ENCODE measurements at regions not wholly inside any gene's neighbourhood (a gene's known extent, or its start where the extent isn't known, plus 50 kb on each side); places are given as distances from the start of the nearest gene placed in this dataset.

DNA sequence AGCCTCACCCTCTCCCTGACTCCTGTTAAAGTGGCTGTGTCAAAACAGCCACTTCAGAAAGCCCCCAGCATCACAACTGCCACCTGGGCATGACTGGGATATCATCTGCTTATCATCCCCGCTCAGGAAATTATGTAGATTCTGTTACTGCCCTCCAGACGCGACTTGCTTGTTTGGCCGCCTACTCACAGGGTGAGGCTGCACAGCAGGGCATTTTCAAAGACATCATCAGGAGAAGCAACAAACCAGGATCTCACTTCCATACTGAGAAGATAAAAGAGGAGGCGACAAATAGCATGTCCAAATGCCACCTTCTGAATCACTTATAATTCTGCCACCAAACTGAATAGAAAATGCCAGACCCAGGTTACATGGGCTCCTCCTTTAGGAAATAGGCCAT is 94.8 kb downstream of the MIS18A start:
- no peak for TF ChIP-seq POLR2A (IDR thresholded peaks at IDR 0.05)
- TF ChIP-seq, protein P1, sequence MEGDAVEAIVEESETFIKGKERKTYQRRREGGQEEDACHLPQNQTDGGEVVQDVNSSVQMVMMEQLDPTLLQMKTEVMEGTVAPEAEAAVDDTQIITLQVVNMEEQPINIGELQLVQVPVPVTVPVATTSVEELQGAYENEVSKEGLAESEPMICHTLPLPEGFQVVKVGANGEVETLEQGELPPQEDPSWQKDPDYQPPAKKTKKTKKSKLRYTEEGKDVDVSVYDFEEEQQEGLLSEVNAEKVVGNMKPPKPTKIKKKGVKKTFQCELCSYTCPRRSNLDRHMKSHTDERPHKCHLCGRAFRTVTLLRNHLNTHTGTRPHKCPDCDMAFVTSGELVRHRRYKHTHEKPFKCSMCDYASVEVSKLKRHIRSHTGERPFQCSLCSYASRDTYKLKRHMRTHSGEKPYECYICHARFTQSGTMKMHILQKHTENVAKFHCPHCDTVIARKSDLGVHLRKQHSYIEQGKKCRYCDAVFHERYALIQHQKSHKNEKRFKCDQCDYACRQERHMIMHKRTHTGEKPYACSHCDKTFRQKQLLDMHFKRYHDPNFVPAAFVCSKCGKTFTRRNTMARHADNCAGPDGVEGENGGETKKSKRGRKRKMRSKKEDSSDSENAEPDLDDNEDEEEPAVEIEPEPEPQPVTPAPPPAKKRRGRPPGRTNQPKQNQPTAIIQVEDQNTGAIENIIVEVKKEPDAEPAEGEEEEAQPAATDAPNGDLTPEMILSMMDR (IDR thresholded peaks at IDR 0.05): no peak
